ENCODE measurements at regions not wholly inside any gene's neighbourhood (a gene's known extent, or its start where the extent isn't known, plus 50 kb on each side); places are given as distances from the start of the nearest gene placed in this dataset.

DNA sequence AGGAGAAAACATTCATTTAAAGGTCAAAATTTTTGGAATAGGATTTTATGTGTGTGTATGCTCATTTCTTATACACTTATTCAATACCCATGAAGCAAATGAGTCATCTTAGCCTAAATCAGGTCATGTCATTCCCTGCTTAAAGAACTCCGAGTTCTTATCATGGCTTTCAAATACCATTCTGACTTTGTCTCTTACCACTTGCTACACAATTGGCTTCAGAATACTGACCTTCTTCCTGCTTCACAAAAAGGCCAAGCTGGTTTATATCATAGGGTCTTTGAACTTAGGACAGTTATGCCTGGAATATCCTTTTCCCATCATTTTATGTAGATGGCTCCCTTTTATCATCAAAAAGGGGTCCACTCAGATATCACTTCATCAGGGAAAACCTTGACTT lies 652.2 kb upstream of the WWC1 start:
- no peak for TF ChIP-seq POLR2A (IDR thresholded peaks at IDR 0.05; ENCODE audit: low read depth, low read length)
- DNase-seq (ENCODE audit: insufficient read length, low spot score): no peak

DNA sequence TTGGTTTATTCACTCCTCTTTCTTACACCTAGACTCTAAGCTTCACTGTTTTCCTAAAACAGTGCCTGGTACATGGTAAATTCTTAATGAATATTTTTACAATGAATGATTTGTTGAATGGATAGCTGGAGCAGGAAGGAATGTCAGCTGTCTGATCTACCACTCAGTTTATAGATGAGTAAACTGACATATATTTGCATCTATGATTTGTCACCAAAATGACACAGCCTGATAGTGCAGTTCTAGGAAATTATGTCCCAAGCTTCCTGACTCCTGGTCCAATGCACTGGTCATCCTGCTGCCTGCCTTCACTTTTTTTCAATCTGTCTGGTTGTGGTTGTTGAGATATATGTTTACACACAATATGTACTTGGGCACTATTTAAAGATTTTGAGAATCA lies 651.7 kb upstream of the WWC1 start:
- peak; percentile 88 for FAIRE-seq
- no peak for DNase-seq (ENCODE audit: insufficient read length, low spot score)
- no peak for TF ChIP-seq POLR2A (IDR thresholded peaks at IDR 0.05; ENCODE audit: low read depth, low read length)

More for the DNA sequence above, 652.2 kb upstream of the WWC1 start:
- peak; percentile 88 for FAIRE-seq

DNA sequence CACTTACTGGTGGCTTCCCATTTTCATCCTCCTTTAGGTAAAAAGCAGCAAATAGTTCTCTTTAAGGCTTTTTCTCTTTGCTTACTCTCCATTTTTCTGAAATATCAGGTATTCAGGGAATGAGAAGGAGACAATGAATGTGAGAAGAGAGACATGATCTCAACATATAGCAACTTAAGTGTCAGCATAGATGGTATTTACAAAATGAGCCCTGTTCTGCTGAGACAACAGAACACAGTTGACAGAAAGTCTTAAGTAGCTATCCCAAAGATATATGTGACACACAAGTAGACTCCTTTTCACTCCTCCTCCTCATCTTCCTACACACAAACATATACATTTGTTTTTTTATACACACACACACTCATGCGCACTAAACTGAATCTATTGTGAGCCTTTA lies 649.3 kb upstream of the WWC1 start:
- no peak for FAIRE-seq
- no peak for DNase-seq (ENCODE audit: insufficient read length, low spot score)
- no peak for TF ChIP-seq POLR2A (IDR thresholded peaks at IDR 0.05; ENCODE audit: low read depth, low read length)

DNA sequence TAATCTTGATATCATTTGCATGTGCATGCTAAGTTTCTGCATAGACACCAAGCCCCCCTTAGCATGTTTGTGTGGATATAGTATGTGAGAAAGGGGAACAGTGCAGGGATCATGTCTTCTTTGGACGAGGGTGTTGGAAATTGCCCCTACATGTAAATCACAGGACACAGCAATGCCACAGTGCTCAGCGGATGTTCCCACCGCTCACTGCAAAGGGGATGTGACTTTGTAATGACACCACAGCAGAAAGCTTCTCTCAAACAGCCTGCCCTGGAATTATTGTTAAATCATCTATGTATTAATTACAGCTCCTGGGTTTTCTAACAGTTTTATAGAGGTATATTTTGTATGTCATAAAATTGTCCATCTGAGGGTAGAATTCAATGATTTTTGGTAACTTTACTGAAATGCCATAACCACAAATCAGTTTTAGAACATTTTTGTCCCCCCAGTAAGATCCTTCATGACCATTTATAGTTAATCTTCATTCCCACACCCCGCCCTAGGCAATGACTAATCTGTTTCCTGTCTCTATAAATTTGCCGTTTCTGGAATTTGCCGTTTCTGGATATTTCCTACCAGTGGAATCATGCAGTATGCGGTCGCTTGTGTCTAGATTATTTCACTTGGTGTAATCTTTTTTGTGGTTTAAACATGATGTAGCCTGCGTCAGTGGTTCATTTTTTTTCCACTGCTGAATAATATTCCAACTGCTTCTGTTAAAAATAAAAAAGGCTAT lies 648.5 kb upstream of the WWC1 start:
- no peak for DNase-seq (ENCODE audit: insufficient read length, low spot score)
- peak; percentile 53 for FAIRE-seq
- no peak for TF ChIP-seq POLR2A (IDR thresholded peaks at IDR 0.05; ENCODE audit: low read depth, low read length)

DNA sequence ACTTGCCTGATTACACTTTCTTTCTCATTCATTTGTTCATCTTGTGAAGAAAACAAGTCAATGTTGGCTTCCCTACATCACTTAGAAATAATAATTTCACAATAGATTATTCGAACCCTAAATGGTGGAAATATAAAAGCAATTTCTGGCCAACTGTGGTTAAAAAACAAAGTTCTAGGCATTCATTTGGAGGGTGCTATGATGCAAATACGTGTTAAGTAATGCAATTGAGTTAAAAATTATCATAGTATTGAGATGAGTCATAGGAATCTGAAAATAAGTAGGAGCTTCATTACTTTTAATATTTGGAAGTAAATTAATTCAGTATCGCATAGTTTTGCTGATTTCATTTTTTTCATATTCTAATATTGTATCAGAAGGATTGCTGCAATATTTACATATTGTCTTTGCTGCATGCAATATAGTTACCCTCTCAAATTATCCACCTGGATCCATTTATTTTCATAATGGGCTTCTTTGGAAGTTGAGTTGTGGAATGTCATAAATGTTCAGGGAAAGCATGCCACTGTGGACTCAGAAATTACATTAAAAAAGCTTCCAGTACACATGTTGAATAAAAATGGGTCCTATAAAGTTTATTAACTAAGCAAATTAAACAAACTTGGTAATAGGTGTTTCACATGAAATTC lies 647.7 kb upstream of the WWC1 start:
- DNase-seq (ENCODE audit: insufficient read length, low spot score): no peak
- no peak for FAIRE-seq
- no peak for TF ChIP-seq POLR2A (IDR thresholded peaks at IDR 0.05; ENCODE audit: low read depth, low read length)

DNA sequence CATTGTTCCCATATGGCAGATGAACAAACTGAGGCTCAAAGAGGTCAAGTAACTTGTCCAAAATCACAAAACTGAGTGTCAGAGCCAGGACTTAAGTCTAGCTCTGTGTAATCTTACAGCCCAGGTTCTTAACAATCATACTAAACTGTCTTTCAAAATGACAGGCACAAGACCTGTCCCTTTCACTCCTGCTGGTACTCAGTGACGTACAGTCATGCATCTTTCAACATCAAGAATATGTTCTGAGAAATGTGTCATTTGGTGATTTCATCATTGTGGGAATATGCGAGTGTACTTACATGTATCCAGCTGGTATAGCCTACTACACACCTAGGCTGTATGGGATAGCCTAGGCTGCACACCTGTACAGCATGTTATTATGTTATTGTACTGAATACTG lies 646.8 kb upstream of the WWC1 start:
- no peak for FAIRE-seq

DNA sequence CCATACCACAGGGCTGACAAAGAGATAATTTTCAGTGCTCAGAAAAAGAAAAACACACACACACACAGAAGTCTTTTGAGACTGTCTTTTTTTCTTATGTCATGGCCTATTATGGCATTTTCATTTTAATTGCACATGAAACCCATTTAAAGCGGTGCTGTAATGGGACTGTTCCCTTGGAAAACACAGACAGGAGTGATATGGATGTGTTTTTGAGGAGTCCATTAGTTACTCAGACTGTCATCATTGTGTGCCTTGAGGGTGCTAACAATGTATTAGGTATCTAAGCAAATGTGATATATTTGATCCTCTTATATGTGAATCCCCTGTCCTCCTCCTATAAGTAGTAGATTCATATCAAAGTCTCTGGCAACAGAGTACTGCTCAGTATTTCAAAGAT lies 642.0 kb upstream of the WWC1 start:
- no peak for TF ChIP-seq POLR2A (IDR thresholded peaks at IDR 0.05; ENCODE audit: low read depth, low read length)
- no peak for FAIRE-seq
- no peak for DNase-seq (ENCODE audit: insufficient read length, low spot score)

More for the DNA sequence above, 646.8 kb upstream of the WWC1 start:
- no peak for DNase-seq (ENCODE audit: insufficient read length, low spot score)
- no peak for TF ChIP-seq POLR2A (IDR thresholded peaks at IDR 0.05; ENCODE audit: low read depth, low read length)

DNA sequence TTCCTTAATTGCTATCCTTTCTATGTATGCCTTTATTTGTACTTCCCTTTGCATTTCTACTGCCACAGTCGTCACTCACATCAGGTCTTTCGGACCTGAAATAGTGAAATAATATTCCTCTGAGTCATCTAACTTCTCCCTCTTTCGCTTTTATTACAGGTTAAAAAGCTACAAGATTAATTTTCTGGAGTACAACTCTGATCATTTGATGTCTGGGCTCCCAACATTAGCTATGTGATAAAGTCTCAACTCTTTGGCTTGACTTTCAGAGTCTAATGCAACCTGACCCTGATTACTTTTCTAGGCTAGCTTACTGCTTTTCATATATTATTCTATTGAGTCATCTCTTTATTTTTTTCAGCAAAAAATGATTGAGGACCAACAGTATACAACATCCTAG lies 638.8 kb upstream of the WWC1 start:
- no peak for TF ChIP-seq POLR2A (IDR thresholded peaks at IDR 0.05; ENCODE audit: low read depth, low read length)
- peak; percentile 67 for FAIRE-seq
- no peak for DNase-seq (ENCODE audit: insufficient read length, low spot score)

DNA sequence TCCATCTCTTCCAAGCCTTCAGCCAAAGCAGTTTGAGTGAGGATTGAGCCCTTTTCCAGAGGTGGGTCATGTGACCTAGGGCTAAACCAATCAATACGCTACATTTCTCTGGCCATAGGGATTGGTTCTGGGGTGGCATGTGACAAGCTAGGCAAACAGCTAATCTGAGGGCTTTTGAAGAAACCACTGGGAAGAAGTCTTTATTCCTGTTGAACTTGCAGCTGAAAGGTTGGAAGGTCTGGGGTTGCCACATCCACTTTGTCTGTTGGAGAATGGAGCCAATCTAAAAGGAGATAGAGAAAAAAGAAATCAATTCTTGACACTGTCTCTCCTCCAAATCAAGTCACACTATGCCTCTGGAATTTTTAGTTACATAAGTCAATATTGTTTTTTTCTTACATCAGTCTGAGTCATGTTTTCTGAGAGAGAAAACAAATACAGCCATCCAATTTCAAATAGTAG lies 637.8 kb upstream of the WWC1 start:
- DNase-seq (ENCODE audit: insufficient read length, low spot score): no peak
- FAIRE-seq: no peak
- TF ChIP-seq POLR2A (IDR thresholded peaks at IDR 0.05; ENCODE audit: low read depth, low read length): no peak

DNA sequence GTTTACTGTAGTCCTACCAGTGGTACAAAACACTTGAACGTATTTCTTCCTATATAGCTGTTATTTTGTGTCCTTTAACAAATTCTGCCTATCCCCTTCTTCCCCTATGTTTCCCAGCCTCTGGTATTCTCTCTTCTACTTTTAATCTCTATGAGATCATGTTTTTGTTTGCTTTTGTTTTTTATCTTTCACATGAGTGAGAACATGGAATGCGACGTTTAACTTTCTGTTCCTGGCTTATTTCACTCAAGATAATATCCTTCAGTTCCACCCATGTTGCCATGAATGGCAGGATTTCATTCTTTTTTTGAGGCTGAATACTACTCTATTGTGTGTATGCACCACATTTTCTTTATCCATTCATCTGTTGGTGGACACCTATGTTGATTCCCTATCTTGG lies 634.4 kb upstream of the WWC1 start:
- DNase-seq (ENCODE audit: insufficient read length, low spot score) (no peak), FAIRE-seq (no peak)
- TF ChIP-seq POLR2A (IDR thresholded peaks at IDR 0.05; ENCODE audit: low read depth, low read length): no peak

DNA sequence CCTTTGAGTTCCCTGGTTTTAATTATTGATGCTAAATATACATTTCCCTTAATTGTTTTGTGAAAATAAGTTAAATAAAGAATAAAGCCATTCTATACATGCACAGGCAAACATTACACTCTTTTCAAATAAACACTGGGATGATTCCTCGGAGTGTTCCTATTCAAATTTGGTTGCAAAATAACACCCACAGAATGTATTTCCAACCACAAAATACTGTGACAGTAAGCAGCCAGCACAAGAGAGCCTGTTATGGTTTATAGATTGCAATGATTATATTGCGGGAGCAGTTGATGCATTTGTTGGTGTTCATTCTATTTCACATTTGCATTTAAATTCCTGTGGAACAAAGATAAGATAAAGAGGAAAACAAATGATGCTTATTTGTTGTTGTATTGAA lies 632.6 kb upstream of the WWC1 start:
- DNase-seq (ENCODE audit: insufficient read length, low spot score): no peak
- FAIRE-seq: no peak
- no peak for TF ChIP-seq POLR2A (IDR thresholded peaks at IDR 0.05; ENCODE audit: low read depth, low read length)

DNA sequence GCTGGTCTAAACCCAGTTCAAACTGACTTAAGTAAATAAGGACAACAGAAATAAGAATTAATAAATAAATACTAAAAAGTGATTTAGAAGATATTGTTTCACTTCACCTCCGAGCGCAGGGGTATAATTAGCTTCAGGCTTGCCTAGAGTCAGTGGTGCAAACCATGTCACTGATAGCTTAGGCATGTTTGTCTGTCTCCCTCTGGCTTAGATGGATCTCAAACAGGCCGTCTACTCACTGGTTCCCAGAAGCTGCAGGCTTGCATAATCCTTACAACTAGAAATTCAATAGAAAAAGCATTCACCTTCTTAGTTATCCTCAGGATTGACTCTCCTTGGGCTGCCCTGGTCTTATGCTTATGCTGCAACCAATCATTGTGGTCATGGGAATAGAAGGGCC lies 629.8 kb upstream of the WWC1 start:
- FAIRE-seq: no peak
- TF ChIP-seq POLR2A (IDR thresholded peaks at IDR 0.05; ENCODE audit: low read depth, low read length): no peak
- no peak for DNase-seq (ENCODE audit: insufficient read length, low spot score)

DNA sequence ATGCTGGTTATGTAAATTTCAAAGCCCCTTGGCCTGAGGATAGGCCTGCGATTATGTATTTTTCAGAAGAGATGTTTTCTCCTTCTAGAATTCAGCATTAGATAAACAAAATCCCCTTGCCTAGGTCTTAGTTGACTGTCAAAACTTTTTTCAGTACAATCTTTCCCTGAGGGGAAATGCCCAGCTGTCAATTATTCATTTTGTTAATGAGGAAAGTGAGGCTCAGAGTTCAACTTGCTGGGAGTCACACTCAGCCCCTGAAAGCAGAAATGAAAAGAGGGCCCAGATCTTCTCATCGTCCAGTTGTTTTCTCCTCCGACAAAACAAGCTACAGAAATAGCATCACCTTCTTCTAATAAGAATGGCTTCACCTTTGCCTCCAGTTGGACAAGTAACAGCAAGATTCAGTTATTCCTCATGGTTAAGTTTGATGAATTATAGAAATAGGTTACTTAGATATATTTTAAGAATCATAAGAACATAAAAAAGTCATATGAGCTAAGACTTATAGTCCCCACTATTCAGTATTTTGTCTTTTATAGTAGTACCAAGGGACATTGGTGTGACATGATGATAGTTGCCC lies 627.1 kb upstream of the WWC1 start:
- TF ChIP-seq POLR2A (IDR thresholded peaks at IDR 0.05; ENCODE audit: low read depth, low read length): no peak
- DNase-seq (ENCODE audit: insufficient read length, low spot score) (no peak), FAIRE-seq (no peak)

DNA sequence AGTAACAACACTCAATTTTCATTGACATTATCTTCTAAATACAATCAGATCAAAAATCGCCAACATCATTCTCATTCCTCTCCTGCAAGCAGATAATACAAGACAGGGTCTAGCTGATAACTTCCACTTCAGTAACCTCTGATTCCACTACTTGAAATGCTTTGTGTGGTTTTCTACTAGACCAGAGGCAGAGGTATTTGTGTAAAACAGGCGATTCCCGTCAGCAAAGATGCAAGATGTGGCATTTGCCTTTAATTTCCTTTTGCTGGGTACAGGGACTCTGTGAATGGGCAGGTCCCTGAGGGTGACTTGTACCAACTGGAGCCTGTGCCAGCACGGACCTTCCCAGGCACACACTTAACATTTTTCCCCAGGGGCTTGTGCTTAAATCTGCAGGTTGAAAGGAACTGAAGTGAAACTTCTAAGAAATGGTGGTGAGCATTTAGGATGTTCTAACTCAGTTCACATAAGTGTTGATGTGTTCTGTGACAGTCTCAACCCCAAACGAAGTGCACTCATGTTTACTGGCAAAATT lies 625.5 kb upstream of the WWC1 start:
- TF ChIP-seq POLR2A (IDR thresholded peaks at IDR 0.05; ENCODE audit: low read depth, low read length): no peak
- FAIRE-seq: no peak
- DNase-seq (ENCODE audit: insufficient read length, low spot score): no peak

Measured in H54 (cell line).